H9 (cell line): ENCODE measurements at regions not wholly inside any gene's neighbourhood (a gene's known extent, or its start where the extent isn't known, plus 50 kb on each side); places are given as distances from the start of the nearest gene placed in this dataset.

Source experiments
- DNase-seq: peaks from one replicate; pipeline ENCODE4 v3.0.0-alpha.2; 2017
- H2AFZ ChIP-seq: one replicate; pipeline ENCODE4 v1.6.1; 2013; ENCODE audit warnings: mild to moderate bottlenecking, low read length, control low read depth, moderate library complexity
- H2AK5ac ChIP-seq: 2 replicates; pipeline ENCODE4 v1.6.1; 2013; ENCODE audit warnings: low read length, control low read depth, mixed read lengths; ENCODE audit not compliant: insufficient read length
- H2BK120ac ChIP-seq: one replicate; pipeline ENCODE4 v1.6.1; 2013; ENCODE audit warnings: low read depth, mild to moderate bottlenecking, low read length, control low read depth, inconsistent platforms; ENCODE audit not compliant: poor library complexity, severe bottlenecking
- H2BK12ac ChIP-seq: 2 replicates; pipeline ENCODE4 v1.6.1; 2013; ENCODE audit warnings: low read length, control low read depth, mixed read lengths, low read depth; ENCODE audit not compliant: insufficient read length
- H2BK15ac ChIP-seq: 2 replicates; pipeline ENCODE4 v1.6.1; 2013; ENCODE audit warnings: low read depth, low read length, control low read depth
- H2BK20ac ChIP-seq: one replicate; pipeline ENCODE4 v1.6.1; 2013; ENCODE audit warnings: low read depth, mild to moderate bottlenecking, low read length, control low read depth, inconsistent platforms; ENCODE audit not compliant: poor library complexity, severe bottlenecking
- H2BK5ac ChIP-seq: 2 replicates; pipeline ENCODE4 v1.6.1; 2013; ENCODE audit warnings: low read length, control low read depth, mixed read lengths; ENCODE audit not compliant: insufficient read length
- H3K14ac ChIP-seq: 2 replicates; pipeline ENCODE4 v1.6.1; 2013; ENCODE audit warnings: low read length, control low read depth; ENCODE audit not compliant: insufficient read depth
- H3K18ac ChIP-seq: 2 replicates; pipeline ENCODE4 v1.6.1; 2013; ENCODE audit warnings: low read depth, mild to moderate bottlenecking, mixed read lengths, low read length, control low read depth; ENCODE audit not compliant: insufficient read length
- H3K23ac ChIP-seq: 2 replicates; pipeline ENCODE4 v1.6.1; 2013; ENCODE audit warnings: low read length, control low read depth, mixed read lengths, low read depth; ENCODE audit not compliant: insufficient read length
- H3K23me2 ChIP-seq: 2 replicates; pipeline ENCODE4 v1.6.1; 2013; ENCODE audit warnings: low read depth, mild to moderate bottlenecking, mixed read lengths, low read length, control low read depth; ENCODE audit not compliant: insufficient read length, poor library complexity, severe bottlenecking
- H3K27ac ChIP-seq: 2 replicates; pipeline ENCODE4 v1.5.1; 2013; ENCODE audit warnings: low read length, control low read depth, mixed read lengths, low read depth; ENCODE audit not compliant: insufficient read length
- H3K27me3 ChIP-seq: 2 replicates; pipeline ENCODE4 v1.6.1; 2013; ENCODE audit warnings: low read length, control low read depth, inconsistent platforms; ENCODE audit not compliant: insufficient read depth
- H3K4ac ChIP-seq: 2 replicates; pipeline ENCODE4 v1.6.1; 2013; ENCODE audit warnings: low read depth, mild to moderate bottlenecking, control low read depth, inconsistent platforms, low read length, moderate library complexity
- H3K4me1 ChIP-seq: 2 replicates; pipeline ENCODE4 v1.6.1; 2013; ENCODE audit warnings: low read length, control low read depth, inconsistent platforms; ENCODE audit not compliant: insufficient read depth
- H3K4me2 ChIP-seq: 2 replicates; pipeline ENCODE4 v1.6.1; 2013; ENCODE audit warnings: low read length, control low read depth, mixed read lengths; ENCODE audit not compliant: insufficient read length, insufficient read depth
- H3K56ac ChIP-seq: 2 replicates; pipeline ENCODE4 v1.6.1; 2013; ENCODE audit warnings: low read depth, mild to moderate bottlenecking, mixed read lengths, low read length, control low read depth; ENCODE audit not compliant: insufficient read length
- H3K79me1 ChIP-seq: 2 replicates; pipeline ENCODE4 v1.6.1; 2013; ENCODE audit warnings: low read depth, mild to moderate bottlenecking, moderate library complexity, low read length, control low read depth, inconsistent platforms; ENCODE audit not compliant: insufficient read depth, poor library complexity, severe bottlenecking
- H3K79me2 ChIP-seq: 2 replicates; pipeline ENCODE4 v1.6.1; 2013; ENCODE audit warnings: low read length, control low read depth, inconsistent platforms; ENCODE audit not compliant: insufficient read depth
- H3K9ac ChIP-seq: 2 replicates; pipeline ENCODE4 v1.6.1; 2013; ENCODE audit warnings: low read length, control low read depth, mixed read lengths; ENCODE audit not compliant: insufficient read length; ENCODE audit errors: extremely low read depth
- H3K9me3 ChIP-seq: one replicate; pipeline ENCODE4 v1.6.1; 2013; ENCODE audit warnings: low read depth, low read length, inconsistent platforms; ENCODE audit not compliant: control insufficient read depth
- H3T11ph ChIP-seq: one replicate; pipeline ENCODE4 v1.6.1; 2013; ENCODE audit warnings: mild to moderate bottlenecking, low read length, control low read depth, inconsistent platforms
- H4K20me1 ChIP-seq: one replicate; pipeline ENCODE4 v1.6.1; 2013; ENCODE audit not compliant: control insufficient read depth, insufficient read length, insufficient read depth
- H4K5ac ChIP-seq: 2 replicates; pipeline ENCODE4 v1.6.1; 2013; ENCODE audit warnings: low read depth, mild to moderate bottlenecking, mixed read lengths, low read length, control low read depth; ENCODE audit not compliant: insufficient read length
- H4K8ac ChIP-seq: replicated peaks from 2 replicates; pipeline ENCODE4 v1.6.1; 2013; ENCODE audit warnings: low read length, control low read depth, mixed read lengths, low read depth; ENCODE audit not compliant: insufficient read length
- H4K91ac ChIP-seq: 2 replicates; pipeline ENCODE4 v1.6.1; 2013; ENCODE audit warnings: low read depth, mild to moderate bottlenecking, moderate library complexity, mixed read lengths, low read length, control low read depth; ENCODE audit not compliant: insufficient read length
- H3K27ac Mint-ChIP-seq, 3 experiments: 2 replicates in 2 of 3; 3 replicates in 1 of 3; pipeline ENCODE4 v1.8.0; 2020 to 2021; ENCODE audit warnings: mixed read lengths in 3 of 3, mild to moderate bottlenecking in 1 of 3, moderate library complexity in 1 of 3
- H3K27me3 Mint-ChIP-seq: 2 replicates; pipeline ENCODE4 v1.8.0; 2021; ENCODE audit warnings: low read depth, mild to moderate bottlenecking, moderate library complexity, mixed read lengths
- H3K36me3 Mint-ChIP-seq, 3 experiments: 2 replicates in 2 of 3; 3 replicates in 1 of 3; pipeline ENCODE4 v1.8.0; 2020 to 2021; ENCODE audit warnings: low read depth in 3 of 3, mixed read lengths in 3 of 3; ENCODE audit not compliant: insufficient read depth in 1 of 3
- H3K4me1 Mint-ChIP-seq, 2 experiments: 2 replicates each; pipeline ENCODE4 v1.8.0; 2020; ENCODE audit warnings: mixed read lengths in 2 of 2
- H3K4me3 Mint-ChIP-seq, 2 experiments: 2 replicates in 1 of 2; 3 replicates in 1 of 2; pipeline ENCODE4 v1.8.0; 2020 to 2021; ENCODE audit warnings: mild to moderate bottlenecking in 2 of 2, mixed read lengths in 2 of 2, moderate library complexity in 1 of 2
- H3K9me3 Mint-ChIP-seq, 2 experiments: 2 replicates in 1 of 2; 3 replicates in 1 of 2; pipeline ENCODE4 v1.8.0; 2020; ENCODE audit warnings: mild to moderate bottlenecking in 2 of 2, mixed read lengths in 2 of 2, moderate library complexity in 1 of 2
- CTCF ChIP-seq: fragments of 200-600 bp; sonication (generic); conservative IDR thresholded peaks from 3 replicates; pipeline ENCODE4 v1.8.0; 2021; ENCODE audit warnings: antibody characterized with exemption, mild to moderate bottlenecking
- WGBS: extraction: QIAGEN DNeasy Blood & Tissue Kit; methylation state at CpG from one replicate; pipeline ENCODE4 v1.1.7; 2013; ENCODE audit warnings: missing lambda C conversion rate, low lambda C conversion rate, mixed read lengths; ENCODE audit not compliant: insufficient read length; ENCODE audit errors: extremely low coverage; 5-methylcytosine and 5-hydroxymethylcytosine counted together

GRCh38 chr1:88126467-88126866 lies 557.6 kb upstream of the PKN2 start:
- Histone ChIP-seq H3K4me1 (peaks cover 1% of the 10 kb centered on the region; the same call in 1 of the 2 replicates), H3K56ac (no peak overlapping the region), H2BK20ac (no peak overlapping the region), H3K79me1 (no peaks in the 10 kb centered on the region), H4K5ac (no peak overlapping the region), H3K9ac (no peak overlapping the region), H3K23me2 (no peaks in the 10 kb centered on the region), H2AK5ac (no peak overlapping the region), H3K4ac (no peak overlapping the region), H3K9me3 (no peaks in the 10 kb centered on the region), H3K79me2 (no peaks in the 10 kb centered on the region), H2BK12ac (no peak overlapping the region), H3K18ac (no peak overlapping the region), H4K8ac (no peak overlapping the region), H2BK5ac (no peak overlapping the region), H3K27me3 (no peaks in the 10 kb centered on the region), H3K14ac (no peak overlapping the region), H3K4me2 (no peak overlapping the region), H4K20me1 (no peaks in the 10 kb centered on the region), H4K91ac (no peak overlapping the region), H2AFZ (no peak overlapping the region), H2BK120ac (no peak overlapping the region), H2BK15ac (no peak overlapping the region), H3T11ph (no peak overlapping the region), H3K27ac (no peak overlapping the region), H3K23ac (no peak overlapping the region)
- H3K4me1 Mint-ChIP-seq = peaks cover 9 to 10% of the 10 kb centered on the region in 2 experiments
- H3K4me3 Mint-ChIP-seq = no peak overlapping the region
- TF ChIP-seq CTCF = no peak
- peaks cover 2 to 14% (median 4%) of the 10 kb centered on the region in 3 experiments; a peak in 5 of 7 replicates for H3K36me3 Mint-ChIP-seq
- peaks cover 3 to 8% of the 10 kb centered on the region in 2 experiments; a peak in 4 of 5 replicates for H3K9me3 Mint-ChIP-seq
- DNase-seq = no peak
- no CpG with 5 or more reads among the region's 2 CpGs for WGBS
- no peak overlapping the region for H3K27ac Mint-ChIP-seq
- H3K27me3 Mint-ChIP-seq = no peaks in the 10 kb centered on the region
